DMS53 treated with DMSO at 0.1 percent for 48 hours (cell line): ENCODE measurements at regions not wholly inside any gene's neighbourhood (a gene's known extent, or its start where the extent isn't known, plus 50 kb on each side); places are given as distances from the start of the nearest gene placed in this dataset.
"Not testable (repeated sequence)": the region's sequence is repeated elsewhere in the genome, so short reads cannot be mapped to it uniquely, and the experiment has no call there.

Experiments used
- DNase-seq: peaks from one replicate; lab custom pipeline; 2025; ENCODE audit not compliant: unreplicated experiment; lab: John Stamatoyannopoulos, UW

- DNase-seq, result no peak
These were observed 439.3 kb upstream of the ARPP21 start for GRCh38 chr3:35200056-35200455.

GRCh38 chr3:35201211-35201610 is 438.1 kb upstream of the ARPP21 start:
- DNase-seq, result no peak

GRCh38 chr3:35215525-35216500 is 423.5 kb upstream of the ARPP21 start:
- DNase-seq, result no peak

GRCh38 chr3:35216501-35217266 is 422.6 kb upstream of the ARPP21 start:
- DNase-seq, result no peak

GRCh38 chr3:35223632-35224394 is 415.5 kb upstream of the ARPP21 start:
- DNase-seq, result no peak

GRCh38 chr3:35224565-35225295 is 414.6 kb upstream of the ARPP21 start:
- no peak for DNase-seq

GRCh38 chr3:35241236-35241635 is 398.1 kb upstream of the ARPP21 start:
- no peak for DNase-seq

GRCh38 chr3:35254917-35255316 is 384.4 kb upstream of the ARPP21 start:
- no peak for DNase-seq

GRCh38 chr3:35257641-35258040 is 381.7 kb upstream of the ARPP21 start:
- DNase-seq, result no peak

- no peak for DNase-seq
These were observed 376.9 kb upstream of the ARPP21 start for GRCh38 chr3:35262406-35262805.

GRCh38 chr3:35263477-35263876 is 375.8 kb upstream of the ARPP21 start:
- no peak for DNase-seq

- not testable (repeated sequence) for DNase-seq
These were observed 373.3 kb upstream of the ARPP21 start for GRCh38 chr3:35266065-35266464.

- no peak for DNase-seq
These were observed 363.6 kb upstream of the ARPP21 start for GRCh38 chr3:35275768-35276167.

- DNase-seq, result no peak
These were observed 362.8 kb upstream of the ARPP21 start for GRCh38 chr3:35276568-35276967.

GRCh38 chr3:35291471-35292236 is 347.7 kb upstream of the ARPP21 start:
- no peak for DNase-seq

GRCh38 chr3:35292568-35292967 is 346.8 kb upstream of the ARPP21 start:
- no peak for DNase-seq

GRCh38 chr3:35295906-35296305 is 343.4 kb upstream of the ARPP21 start:
- DNase-seq, result no peak

- no peak for DNase-seq
These were observed 342.8 kb upstream of the ARPP21 start for GRCh38 chr3:35296533-35296932.

GRCh38 chr3:35296944-35297343 is 342.4 kb upstream of the ARPP21 start:
- not testable (repeated sequence) for DNase-seq

GRCh38 chr3:35305406-35305805 is 333.9 kb upstream of the ARPP21 start:
- DNase-seq, result no peak
